Skeletal muscle tissue (tissue), 3 donors: ENCODE measurements at regions not wholly inside any gene's neighbourhood (a gene's known extent, or its start where the extent isn't known, plus 50 kb on each side); places are given as distances from the start of the nearest gene placed in this dataset.
"Not testable (repeated sequence)": the region's sequence is repeated elsewhere in the genome, so short reads cannot be mapped to it uniquely, and the experiment has no call there.

Experiments
- H3K27ac ChIP-seq: one replicate; pipeline ENCODE4 v1.7.0; 2013; ENCODE audit warnings: mild to moderate bottlenecking, low read depth, low read length, inconsistent platforms
- H3K27me3 ChIP-seq, 3 donors: one replicate each; pipeline ENCODE4 v1.7.0; 2013; ENCODE audit warnings: low read length in 3 of 3; ENCODE audit not compliant: control insufficient read depth in 3 of 3, insufficient read depth in 3 of 3
- H3K36me3 ChIP-seq, 3 donors: one replicate each; pipeline ENCODE4 v1.7.0; 2013; ENCODE audit warnings: low read length in 3 of 3; ENCODE audit not compliant: control insufficient read depth in 3 of 3, insufficient read depth in 3 of 3
- H3K4me1 ChIP-seq, 3 donors: one replicate each; pipeline ENCODE4 v1.7.0; 2013; ENCODE audit warnings: low read length in 3 of 3, mild to moderate bottlenecking in 3 of 3; ENCODE audit not compliant: control insufficient read depth in 3 of 3, insufficient read depth in 3 of 3
- H3K4me3 ChIP-seq, 3 donors: one replicate each; pipeline ENCODE4 v1.7.0; 2013; ENCODE audit warnings: low read length in 3 of 3
- H3K9ac ChIP-seq, 3 donors: one replicate each; pipeline ENCODE4 v1.7.0; 2013; ENCODE audit warnings: low read length in 3 of 3, mild to moderate bottlenecking in 3 of 3, moderate library complexity in 2 of 3, low read depth in 1 of 3
- H3K9me3 ChIP-seq, 3 donors: one replicate each; pipeline ENCODE4 v1.7.0; 2013; ENCODE audit warnings: low read length in 3 of 3; ENCODE audit not compliant: control insufficient read depth in 3 of 3
- donor health status: Osteomylitis.

DNA sequence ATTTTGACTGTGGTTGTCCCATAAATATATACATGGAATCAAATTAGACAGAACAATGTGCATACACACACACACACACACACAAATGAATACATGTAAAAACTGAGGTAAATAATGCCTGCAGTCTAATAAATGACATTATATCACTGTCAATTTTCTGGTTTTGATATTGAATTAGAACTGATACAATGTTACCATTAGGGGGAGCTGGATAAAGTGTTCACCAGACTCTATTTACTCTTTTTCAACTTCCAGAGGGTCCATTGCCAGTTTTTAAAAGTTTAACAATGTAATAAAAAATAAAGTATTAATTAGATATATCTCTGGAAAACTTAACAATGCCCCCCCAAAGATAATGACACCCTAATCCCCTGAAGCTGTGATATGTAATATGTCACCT, 1666.8 kb upstream of the TMEFF2 start:
- no peaks in the 10 kb centered on the region for H3K9me3 ChIP-seq
- no peaks in the 10 kb centered on the region for H3K36me3 ChIP-seq
- H3K27me3 ChIP-seq = no peaks in the 10 kb centered on the region
- no peak overlapping the region for H3K4me3 ChIP-seq
- H3K27ac ChIP-seq = no peak overlapping the region
- H3K4me1 ChIP-seq = no peaks in the 10 kb centered on the region
- no peak overlapping the region for H3K9ac ChIP-seq

DNA sequence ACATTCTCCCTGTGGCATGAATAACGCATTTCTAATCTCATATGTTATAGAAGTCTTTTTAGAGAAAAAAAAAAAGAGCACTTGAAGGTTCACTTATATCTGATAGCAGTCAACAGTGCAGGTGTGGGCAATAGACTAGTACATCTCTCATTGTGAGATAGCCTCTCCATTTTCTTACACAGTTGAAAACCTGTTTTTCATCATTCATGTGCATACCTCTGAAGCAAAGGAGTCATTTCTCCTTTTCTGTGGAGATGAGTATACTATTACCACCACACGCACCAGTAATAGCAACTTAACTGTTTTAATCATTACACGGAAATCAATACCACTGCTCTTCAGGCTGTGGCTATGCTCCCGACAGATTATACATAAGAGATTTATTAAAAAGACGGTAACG, 1653.3 kb upstream of the TMEFF2 start:
- no peaks in the 10 kb centered on the region for H3K4me1 ChIP-seq
- H3K9me3 ChIP-seq = no peaks in the 10 kb centered on the region
- H3K36me3 ChIP-seq = no peaks in the 10 kb centered on the region
- H3K9ac ChIP-seq = no peak overlapping the region
- H3K27ac ChIP-seq = no peak overlapping the region
- H3K4me3 ChIP-seq = no peak overlapping the region
- no peaks in the 10 kb centered on the region for H3K27me3 ChIP-seq

DNA sequence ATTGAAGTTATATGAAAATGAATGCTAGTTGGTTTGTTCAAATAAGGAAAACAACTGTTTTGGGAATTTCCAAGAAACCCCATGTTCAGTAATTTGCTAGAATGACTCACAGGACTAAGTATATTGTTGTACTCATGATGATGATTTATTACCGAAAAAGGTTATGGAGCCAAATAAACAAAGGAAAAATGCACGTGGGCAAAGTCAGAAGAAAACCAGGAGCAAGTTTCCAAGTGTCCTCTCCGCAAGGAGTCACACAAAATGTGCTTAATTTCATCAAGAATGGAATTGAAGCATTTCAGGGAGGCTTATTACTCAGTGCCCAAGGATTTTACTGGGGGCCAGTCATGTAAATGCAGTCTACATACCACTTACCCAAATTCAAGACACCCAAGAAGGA, 1652.4 kb upstream of the TMEFF2 start:
- no peak overlapping the region for H3K4me3 ChIP-seq
- H3K27me3 ChIP-seq = no peaks in the 10 kb centered on the region
- no peaks in the 10 kb centered on the region for H3K36me3 ChIP-seq
- H3K4me1 ChIP-seq = no peaks in the 10 kb centered on the region
- H3K27ac ChIP-seq = no peak overlapping the region
- H3K9ac ChIP-seq = no peak overlapping the region
- no peaks in the 10 kb centered on the region for H3K9me3 ChIP-seq

DNA sequence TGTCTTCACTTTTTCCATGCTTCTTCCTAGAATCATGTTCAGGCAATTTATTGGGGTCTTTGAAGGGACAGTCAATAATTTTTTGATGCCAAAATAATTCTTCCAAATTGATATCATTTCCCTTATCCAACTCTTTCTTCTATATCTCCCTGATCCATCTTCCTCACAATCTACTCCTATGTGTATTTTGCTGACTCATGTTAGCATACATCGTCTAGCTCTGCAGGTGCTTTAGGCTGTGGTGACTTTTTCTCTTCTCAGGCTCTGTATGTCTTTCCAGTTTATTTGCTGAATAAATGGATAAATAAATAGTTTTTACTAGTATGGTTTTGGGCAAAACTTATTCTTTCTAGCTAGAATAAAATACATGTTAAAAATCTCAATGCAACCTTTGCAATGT, 1650.9 kb upstream of the TMEFF2 start:
- Histone ChIP-seq H3K9me3 (no peaks in the 10 kb centered on the region), H3K36me3 (no peaks in the 10 kb centered on the region), H3K27ac (no peak overlapping the region), H3K4me1 (no peaks in the 10 kb centered on the region), H3K9ac (no peak overlapping the region), H3K27me3 (no peaks in the 10 kb centered on the region), H3K4me3 (no peak overlapping the region)

DNA sequence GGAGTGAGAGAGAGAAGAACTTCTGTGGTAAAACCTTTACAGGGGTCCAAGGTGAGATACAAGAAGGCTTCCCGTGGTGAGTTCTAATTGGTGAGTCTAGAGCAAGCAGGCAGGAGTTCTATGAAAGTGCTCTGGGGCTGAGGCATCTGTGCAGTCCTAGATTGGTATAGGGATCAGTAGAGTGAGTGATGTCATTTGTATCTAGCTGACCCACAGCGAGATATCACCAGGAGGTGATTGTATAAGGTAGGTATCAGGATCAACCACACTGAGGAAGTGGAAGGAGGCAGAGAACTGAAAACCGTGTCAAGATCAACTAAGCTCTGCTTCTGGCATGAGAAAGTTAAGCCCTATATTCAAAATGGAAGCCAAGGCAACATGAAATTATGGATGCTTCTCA, 1648.9 kb upstream of the TMEFF2 start:
- no peak overlapping the region for H3K27ac ChIP-seq
- no peak overlapping the region for H3K4me3 ChIP-seq
- no peaks in the 10 kb centered on the region for H3K9me3 ChIP-seq
- no peaks in the 10 kb centered on the region for H3K27me3 ChIP-seq
- no peaks in the 10 kb centered on the region for H3K36me3 ChIP-seq
- no peaks in the 10 kb centered on the region for H3K4me1 ChIP-seq
- H3K9ac ChIP-seq = no peak overlapping the region

DNA sequence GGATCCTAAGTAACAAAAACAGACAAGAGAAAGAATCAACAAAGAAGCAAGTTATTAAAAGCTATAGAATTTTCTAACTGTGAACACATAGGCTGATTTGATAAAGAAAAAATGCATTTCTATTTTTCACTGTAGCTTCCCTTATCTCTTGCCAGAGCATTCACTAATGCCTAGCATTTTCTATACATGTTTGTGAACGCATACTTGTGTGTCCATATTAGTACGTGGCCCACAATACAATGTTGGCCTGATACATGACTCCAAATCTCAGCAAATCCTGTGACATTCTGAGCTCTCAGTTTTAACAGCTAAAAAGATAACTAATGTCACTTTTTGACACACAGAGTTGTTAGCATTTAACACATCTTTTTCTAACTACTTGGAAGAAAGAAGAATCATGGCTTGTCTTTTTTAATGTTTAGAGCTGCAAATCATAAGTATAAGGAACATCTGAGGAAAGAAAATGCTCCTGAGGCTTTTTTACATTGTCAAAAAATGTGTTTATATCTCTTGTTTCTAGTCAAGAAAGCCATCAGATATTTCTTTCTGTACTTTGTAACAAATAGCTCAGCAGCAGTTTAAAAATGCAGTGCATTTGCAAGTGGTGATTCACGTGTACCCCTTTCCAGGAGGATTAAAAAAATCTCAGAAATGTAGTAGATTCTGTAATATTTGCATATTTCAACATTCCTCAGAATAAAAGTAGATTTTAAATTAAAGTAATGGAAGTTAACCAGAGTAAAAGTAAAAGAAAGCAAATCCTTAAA, 1646.8 kb upstream of the TMEFF2 start:
- H3K4me3 ChIP-seq = no peak overlapping the region
- no peaks in the 10 kb centered on the region for H3K9me3 ChIP-seq
- no peak overlapping the region for H3K27ac ChIP-seq
- no peak overlapping the region for H3K9ac ChIP-seq
- H3K36me3 ChIP-seq = no peaks in the 10 kb centered on the region
- H3K4me1 ChIP-seq = no peaks in the 10 kb centered on the region
- no peaks in the 10 kb centered on the region for H3K27me3 ChIP-seq

DNA sequence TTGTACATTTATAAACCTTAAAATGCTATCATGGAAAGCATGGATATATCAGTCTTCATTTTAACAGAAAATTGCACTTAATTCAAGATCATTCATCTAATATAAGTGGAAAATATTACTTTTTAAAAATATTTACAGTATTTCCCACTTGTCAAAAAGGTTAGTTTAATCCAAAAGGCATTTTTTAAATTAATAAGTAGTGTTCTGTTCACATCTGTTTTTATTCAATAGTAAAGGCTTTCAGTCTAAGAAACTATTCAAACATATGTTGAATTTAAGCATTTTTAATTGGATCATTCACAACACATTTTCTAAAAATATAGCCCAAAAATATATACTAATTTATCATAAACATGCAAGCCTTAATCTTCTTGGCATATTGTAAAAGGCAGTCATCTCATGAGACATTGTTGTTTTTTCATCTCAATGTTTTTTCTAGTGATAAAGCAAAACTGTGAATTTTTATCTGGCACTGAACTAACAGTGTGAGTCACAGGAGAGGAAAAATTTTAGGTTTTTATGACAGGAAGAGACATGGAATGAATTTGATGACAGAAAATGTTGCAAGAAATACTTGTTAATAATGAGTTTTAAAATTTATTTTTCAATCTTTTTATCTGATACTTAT, 1642.5 kb upstream of the TMEFF2 start:
- H3K9me3 ChIP-seq = no peaks in the 10 kb centered on the region
- H3K27ac ChIP-seq = no peak overlapping the region
- H3K4me3 ChIP-seq = no peak overlapping the region
- H3K27me3 ChIP-seq = no peaks in the 10 kb centered on the region
- no peaks in the 10 kb centered on the region for H3K4me1 ChIP-seq
- no peaks in the 10 kb centered on the region for H3K36me3 ChIP-seq
- H3K9ac ChIP-seq = no peak overlapping the region

DNA sequence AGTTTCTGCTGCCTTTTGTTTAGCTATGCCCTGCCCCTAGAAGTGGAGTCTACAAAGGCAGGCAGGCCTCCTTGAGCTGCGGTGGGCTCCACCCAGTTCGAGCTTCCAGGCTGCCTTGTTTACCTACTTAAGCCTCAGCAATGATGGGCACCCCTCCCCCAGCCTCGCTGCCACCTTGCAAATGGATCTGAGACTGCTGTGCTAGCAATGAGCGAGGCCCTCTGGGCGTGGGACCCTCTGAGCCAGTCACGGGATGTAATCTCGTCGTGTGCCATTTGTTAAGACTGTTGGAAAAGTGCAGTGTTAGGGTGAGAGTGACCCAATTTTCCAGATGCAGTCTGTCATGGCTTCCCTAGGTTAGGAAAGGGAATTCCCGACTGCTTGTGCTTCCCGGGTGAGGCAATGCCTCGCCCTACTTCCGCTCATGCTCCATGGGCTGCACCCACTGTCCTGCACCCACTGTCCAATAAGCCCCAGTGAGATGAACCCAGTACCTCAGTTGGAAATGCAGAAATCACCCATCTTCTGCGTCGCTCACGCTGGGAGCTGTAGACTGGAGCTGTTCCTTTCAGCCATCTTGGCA, 1641.8 kb upstream of the TMEFF2 start:
- not testable (repeated sequence) for H3K36me3 ChIP-seq, H3K4me1 ChIP-seq, H3K9ac ChIP-seq, H3K27me3 ChIP-seq, H3K9me3 ChIP-seq, H3K4me3 ChIP-seq, H3K27ac ChIP-seq

DNA sequence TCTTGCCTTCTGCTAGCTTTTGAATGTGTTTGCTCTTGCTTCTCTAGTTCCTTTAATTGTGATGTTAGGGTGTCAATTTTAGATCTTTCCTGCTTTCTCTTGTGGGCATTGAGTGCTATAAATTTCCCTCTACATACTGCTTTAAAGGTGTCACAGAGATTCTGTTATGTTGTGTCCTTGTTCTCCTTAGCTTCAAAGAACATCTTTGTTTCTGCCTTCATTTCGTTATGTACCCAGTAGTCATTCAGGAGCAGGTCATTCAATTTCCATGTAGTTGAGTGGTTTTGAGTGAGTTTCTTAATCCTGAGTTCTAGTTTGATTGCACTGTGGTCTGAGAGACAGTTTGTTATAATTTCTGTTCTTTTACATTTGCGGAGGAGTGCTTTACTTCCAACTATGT, 1639.2 kb upstream of the TMEFF2 start:
- H3K27me3 ChIP-seq, H3K4me1 ChIP-seq, H3K4me3 ChIP-seq, H3K9ac ChIP-seq, H3K27ac ChIP-seq, H3K9me3 ChIP-seq, H3K36me3 ChIP-seq: not testable (repeated sequence)

DNA sequence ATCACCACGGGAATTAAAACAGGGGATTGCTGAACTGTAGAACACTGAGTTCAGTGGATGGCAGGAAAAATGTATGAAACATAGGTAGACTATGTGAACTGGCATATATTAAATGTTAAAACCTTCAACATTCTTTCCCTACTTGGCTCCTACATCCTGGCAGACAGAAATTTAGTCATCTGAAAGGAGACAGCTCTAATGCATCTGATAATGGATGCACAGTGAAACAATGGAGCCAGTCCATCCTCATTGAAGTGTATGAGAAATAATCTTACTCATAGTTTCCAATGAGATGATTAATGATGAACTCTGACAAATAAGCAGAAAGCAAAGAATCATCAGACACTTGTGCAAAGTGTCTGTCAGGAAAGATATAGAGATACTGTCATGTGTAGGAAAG, 1629.7 kb upstream of the TMEFF2 start:
- Histone ChIP-seq H3K9ac (no peak overlapping the region), H3K9me3 (peaks cover 0 to 5% (median 2%) of the 10 kb centered on the region in 3 donors), H3K36me3 (no peaks in the 10 kb centered on the region), H3K27me3 (no peaks in the 10 kb centered on the region), H3K27ac (no peak overlapping the region), H3K4me3 (no peak overlapping the region), H3K4me1 (no peaks in the 10 kb centered on the region)
